Astrocyte (in vitro differentiated cells and primary cell): ENCODE measurements at regions not wholly inside any gene's neighbourhood (a gene's known extent, or its start where the extent isn't known, plus 50 kb on each side); places are given as distances from the start of the nearest gene placed in this dataset.

Experiments
- DNase-seq: peaks from one replicate; pipeline ENCODE4 v3.0.0-alpha.2; 2010; ENCODE audit warnings: low read depth
- FAIRE-seq: peaks from 2 replicates; lab custom pipeline; 2011; peaks lifted over from hg19 to GRCh38; lab: Jason Lieb, UNC
- H2AFZ ChIP-seq: 2 replicates; pipeline ENCODE4 v1.6.0; 2012; ENCODE audit warnings: low read depth, low read length, inconsistent platforms
- H3K27ac ChIP-seq: 2 replicates; pipeline ENCODE4 v1.5.1; 2011; ENCODE audit warnings: low read depth, low read length, inconsistent platforms
- H3K27me3 ChIP-seq: 2 replicates; pipeline ENCODE4 v1.6.0; 2011; ENCODE audit warnings: low read length, inconsistent platforms; ENCODE audit not compliant: insufficient read depth
- H3K36me3 ChIP-seq: 2 replicates; pipeline ENCODE4 v1.5.1; 2011; ENCODE audit warnings: low read length, inconsistent platforms; ENCODE audit not compliant: insufficient read depth
- H3K4me1 ChIP-seq: 2 replicates; pipeline ENCODE4 v1.5.1; 2011; ENCODE audit warnings: low read length, inconsistent platforms; ENCODE audit not compliant: insufficient read depth
- H3K4me2 ChIP-seq: 2 replicates; pipeline ENCODE4 v1.6.0; 2012; ENCODE audit warnings: low read length, inconsistent platforms
- H3K4me3 ChIP-seq: 2 replicates; pipeline ENCODE4 v1.5.1; 2011; ENCODE audit warnings: low read depth, mild to moderate bottlenecking, low read length, inconsistent platforms; ENCODE audit not compliant: insufficient read depth
- H3K79me2 ChIP-seq: 2 replicates; pipeline ENCODE4 v1.6.0; 2012; ENCODE audit warnings: mild to moderate bottlenecking, low read length, inconsistent platforms; ENCODE audit not compliant: insufficient read depth
- H3K9ac ChIP-seq: 2 replicates; pipeline ENCODE4 v1.6.0; 2012; ENCODE audit warnings: mild to moderate bottlenecking, low read length, inconsistent platforms
- H3K9me3 ChIP-seq: 2 replicates; pipeline ENCODE4 v1.5.1; 2012; ENCODE audit warnings: low read depth, mild to moderate bottlenecking, low read length, inconsistent platforms; ENCODE audit not compliant: insufficient read depth
- H4K20me1 ChIP-seq: 2 replicates; pipeline ENCODE4 v1.6.0; 2012; ENCODE audit warnings: low read length, inconsistent platforms; ENCODE audit not compliant: insufficient read depth
- H3K27ac Mint-ChIP-seq: one replicate; pipeline ENCODE4 v1.8.0; 2021; ENCODE audit warnings: mild to moderate bottlenecking, mixed read lengths; ENCODE audit not compliant: unreplicated experiment
- H3K27me3 Mint-ChIP-seq: one replicate; pipeline ENCODE4 v1.8.0; 2021; ENCODE audit warnings: low read depth, mixed read lengths; ENCODE audit not compliant: unreplicated experiment
- H3K36me3 Mint-ChIP-seq: one replicate; pipeline ENCODE4 v1.8.0; 2021; ENCODE audit warnings: low read depth, mixed read lengths; ENCODE audit not compliant: unreplicated experiment
- H3K4me1 Mint-ChIP-seq: one replicate; pipeline ENCODE4 v1.8.0; 2021; ENCODE audit warnings: low read depth, mixed read lengths; ENCODE audit not compliant: unreplicated experiment
- H3K4me3 Mint-ChIP-seq: one replicate; pipeline ENCODE4 v1.8.0; 2021; ENCODE audit warnings: mild to moderate bottlenecking, moderate library complexity, mixed read lengths; ENCODE audit not compliant: unreplicated experiment
- H3K9me3 Mint-ChIP-seq: one replicate; pipeline ENCODE4 v1.8.0; 2021; ENCODE audit warnings: mild to moderate bottlenecking, mixed read lengths; ENCODE audit not compliant: unreplicated experiment
- CTCF ChIP-seq: IDR thresholded peaks from 2 replicates; pipeline ENCODE4 v1.5.1; 2011; ENCODE audit warnings: low read depth, mild to moderate bottlenecking, inconsistent platforms, low read length, moderate library complexity; ENCODE audit not compliant: insufficient read depth
- EZH2 ChIP-seq: IDR thresholded peaks from 2 replicates; pipeline ENCODE4 v1.6.1; 2012; ENCODE audit warnings: mild to moderate bottlenecking, low read length, inconsistent platforms; ENCODE audit not compliant: insufficient read depth

GRCh38 chr10:130497056-130498010 is 361.1 kb downstream of the GLRX3 start:
- Mint-ChIP-seq H3K9me3 (peaks cover 31% of the 10 kb centered on the region), H3K27ac (no peak overlapping the region), H3K36me3 (no peaks in the 10 kb centered on the region), H3K27me3 (no peaks in the 10 kb centered on the region), H3K4me3 (no peak overlapping the region), H3K4me1 (no peaks in the 10 kb centered on the region)
- no peaks in the 10 kb centered on the region for H3K36me3 ChIP-seq
- no peaks in the 10 kb centered on the region for H3K4me1 ChIP-seq
- H3K79me2 ChIP-seq = no peaks in the 10 kb centered on the region
- no peak overlapping the region for H3K4me3 ChIP-seq
- FAIRE-seq = no peak
- H3K9me3 ChIP-seq = peaks cover 32% of the 10 kb centered on the region
- no peak for DNase-seq
- H3K9ac ChIP-seq = no peak overlapping the region
- TF ChIP-seq EZH2 (no peak), CTCF (no peak)
- H3K27ac ChIP-seq = no peak overlapping the region
- H2AFZ ChIP-seq = no peak overlapping the region
- H3K27me3 ChIP-seq = no peaks in the 10 kb centered on the region
- H4K20me1 ChIP-seq = no peaks in the 10 kb centered on the region
- H3K4me2 ChIP-seq = no peak overlapping the region

- DNase-seq (no peak), FAIRE-seq (no peak)
- no peak overlapping the region for H3K9ac ChIP-seq
Measured at GRCh38 chr10:130498042-130498441, 361.9 kb downstream of the GLRX3 start.

More at GRCh38 chr10:130498042-130498441, 361.9 kb downstream of the GLRX3 start:
- Mint-ChIP-seq H3K27me3 (no peaks in the 10 kb centered on the region), H3K27ac (no peak overlapping the region), H3K36me3 (no peaks in the 10 kb centered on the region), H3K9me3 (peaks cover 27% of the 10 kb centered on the region), H3K4me3 (no peak overlapping the region), H3K4me1 (no peaks in the 10 kb centered on the region)
- Histone ChIP-seq H3K4me1 (no peaks in the 10 kb centered on the region), H3K79me2 (no peaks in the 10 kb centered on the region), H3K4me2 (no peak overlapping the region), H3K9me3 (peaks cover 29% of the 10 kb centered on the region), H3K36me3 (no peaks in the 10 kb centered on the region), H3K27me3 (no peaks in the 10 kb centered on the region), H2AFZ (no peak overlapping the region), H3K4me3 (no peak overlapping the region), H4K20me1 (no peaks in the 10 kb centered on the region), H3K27ac (no peak overlapping the region)
- no peak for TF ChIP-seq CTCF
- TF ChIP-seq EZH2 = no peak
